22Rv1 (cell line): ENCODE measurements at regions not wholly inside any gene's neighbourhood (a gene's known extent, or its start where the extent isn't known, plus 50 kb on each side); places are given as distances from the start of the nearest gene placed in this dataset.
"Not testable (repeated sequence)": the region's sequence is repeated elsewhere in the genome, so short reads cannot be mapped to it uniquely, and the experiment has no call there.

ENCODE experiments used
- H3K27ac ChIP-seq: fragments of 450-650 bp; 2 replicates; pipeline ENCODE4 v1.5.1; 2017
- ZFX ChIP-seq: fragments of 450-650 bp; IDR thresholded peaks from 2 replicates; pipeline ENCODE4 v1.6.1; 2017; ENCODE audit warnings: antibody characterized with exemption, borderline replicate concordance
- TF ChIP-seq, protein P1 (sequence below): fragments of 450-650 bp; IDR thresholded peaks from 2 replicates; pipeline ENCODE4 v1.5.1; 2017; ENCODE audit warnings: mild to moderate bottlenecking

GRCh38 chr2:51920509-51920908 lies 888.6 kb upstream of the NRXN1 start:
- no peak overlapping the region for H3K27ac ChIP-seq
- TF ChIP-seq, protein P1, sequence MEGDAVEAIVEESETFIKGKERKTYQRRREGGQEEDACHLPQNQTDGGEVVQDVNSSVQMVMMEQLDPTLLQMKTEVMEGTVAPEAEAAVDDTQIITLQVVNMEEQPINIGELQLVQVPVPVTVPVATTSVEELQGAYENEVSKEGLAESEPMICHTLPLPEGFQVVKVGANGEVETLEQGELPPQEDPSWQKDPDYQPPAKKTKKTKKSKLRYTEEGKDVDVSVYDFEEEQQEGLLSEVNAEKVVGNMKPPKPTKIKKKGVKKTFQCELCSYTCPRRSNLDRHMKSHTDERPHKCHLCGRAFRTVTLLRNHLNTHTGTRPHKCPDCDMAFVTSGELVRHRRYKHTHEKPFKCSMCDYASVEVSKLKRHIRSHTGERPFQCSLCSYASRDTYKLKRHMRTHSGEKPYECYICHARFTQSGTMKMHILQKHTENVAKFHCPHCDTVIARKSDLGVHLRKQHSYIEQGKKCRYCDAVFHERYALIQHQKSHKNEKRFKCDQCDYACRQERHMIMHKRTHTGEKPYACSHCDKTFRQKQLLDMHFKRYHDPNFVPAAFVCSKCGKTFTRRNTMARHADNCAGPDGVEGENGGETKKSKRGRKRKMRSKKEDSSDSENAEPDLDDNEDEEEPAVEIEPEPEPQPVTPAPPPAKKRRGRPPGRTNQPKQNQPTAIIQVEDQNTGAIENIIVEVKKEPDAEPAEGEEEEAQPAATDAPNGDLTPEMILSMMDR, result no peak

- H3K27ac ChIP-seq, result no peak overlapping the region
- TF ChIP-seq ZFX, result no peak
- TF ChIP-seq, protein P1, result no peak
Measured at GRCh38 chr2:51919395-51919794, 887.5 kb upstream of the NRXN1 start.

- TF ChIP-seq, protein P1, result no peak
- no peak for TF ChIP-seq ZFX
- H3K27ac ChIP-seq, result no peak overlapping the region
Measured at GRCh38 chr2:51918113-51918512, 886.2 kb upstream of the NRXN1 start.

DNA sequence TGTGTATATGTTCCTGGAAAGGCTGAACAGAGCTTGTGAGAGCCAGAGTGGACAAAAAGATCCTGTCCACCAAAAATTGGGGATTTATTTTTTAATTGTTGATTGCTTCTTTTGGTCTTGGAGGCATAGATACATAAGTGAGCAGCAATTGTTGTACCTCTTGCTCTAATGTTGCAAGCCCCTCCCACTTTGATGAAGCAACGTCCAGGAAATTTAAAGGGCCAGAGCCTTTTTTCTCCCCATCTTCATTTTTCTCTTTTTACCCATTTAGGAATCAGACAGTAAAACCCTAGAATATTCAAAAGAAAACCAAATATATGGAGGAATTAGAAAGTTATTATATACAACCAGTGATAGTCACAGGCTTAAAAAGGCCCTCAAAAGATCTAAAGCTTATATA lies 871.8 kb upstream of the NRXN1 start:
- TF ChIP-seq, protein P1, result no peak
- TF ChIP-seq ZFX, result no peak
- no peak overlapping the region for H3K27ac ChIP-seq

GRCh38 chr2:51899643-51900042 lies 867.7 kb upstream of the NRXN1 start:
- TF ChIP-seq, protein P1, result no peak
- TF ChIP-seq ZFX, result no peak
- no peak overlapping the region for H3K27ac ChIP-seq

DNA sequence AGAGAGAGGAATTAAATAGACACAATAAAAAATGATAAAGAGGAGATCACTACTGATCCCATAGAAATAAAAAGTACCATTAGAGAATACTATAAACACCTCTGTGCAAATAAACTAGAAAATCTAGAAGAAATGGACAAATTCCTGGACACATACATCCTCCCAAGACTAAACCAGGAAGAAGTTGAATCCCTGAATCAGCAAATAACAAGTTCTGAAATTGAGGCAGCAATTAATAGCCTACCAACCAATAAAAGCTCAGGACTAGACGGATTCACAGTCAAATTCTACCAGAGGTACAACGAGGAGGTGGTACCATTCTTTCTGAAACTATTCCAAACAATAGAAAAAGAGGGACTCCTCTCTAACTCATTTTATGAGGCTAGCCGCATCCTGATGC lies 862.7 kb upstream of the NRXN1 start:
- not testable (repeated sequence) for H3K27ac ChIP-seq

- TF ChIP-seq, protein P1, result no peak
- no peak for TF ChIP-seq ZFX
- H3K27ac ChIP-seq, result no peak overlapping the region
Measured at GRCh38 chr2:51888120-51888519, 856.2 kb upstream of the NRXN1 start.

DNA sequence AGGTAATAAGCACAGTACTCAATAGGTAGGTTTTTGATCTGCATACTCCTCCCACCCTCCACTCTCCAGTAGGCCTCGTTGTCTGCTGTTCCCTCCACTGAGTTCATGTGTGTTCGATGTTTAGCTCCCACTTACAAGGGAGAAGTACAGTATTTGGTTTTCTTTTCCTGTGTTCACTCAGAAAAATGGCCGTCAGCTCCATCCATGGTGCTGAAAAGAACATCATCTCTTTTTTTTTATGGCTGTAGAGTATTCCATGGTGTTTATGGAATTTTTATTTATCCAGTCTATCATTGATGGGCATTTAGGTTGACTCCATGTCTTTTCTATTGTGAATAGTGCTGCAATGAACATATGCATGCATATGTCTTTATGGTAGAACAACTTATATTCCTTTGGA lies 849.7 kb upstream of the NRXN1 start:
- H3K27ac ChIP-seq, result no peak overlapping the region
- TF ChIP-seq, protein P1, result no peak
- TF ChIP-seq ZFX, result no peak
